PC-9 (cell line): ENCODE measurements at regions not wholly inside any gene's neighbourhood (a gene's known extent, or its start where the extent isn't known, plus 50 kb on each side); places are given as distances from the start of the nearest gene placed in this dataset.

Experiments used
- BruUV-seq: library from RNA; stranded (reverse); fragments of 400-500 nt; replicated peaks from 2 replicates; lab custom pipeline; 2021; lab: Mats Ljungman, UMichigan
- CTCF ChIA-PET: fragments of 300-600 bp; sonication (Branson Sonifier 250); formaldehyde crosslinking; loops from one replicate; lab custom pipeline; 2022; ENCODE audit warnings: antibody characterized with exemption; lab: Charles Lee
- POLR2A ChIA-PET: fragments of 300-600 bp; sonication (Branson Sonifier 250); formaldehyde crosslinking; loops from one replicate; lab custom pipeline; 2022; ENCODE audit warnings: antibody characterized with exemption; ENCODE audit not compliant: unreplicated experiment; lab: Charles Lee
- DNase-seq, 2 experiments: peaks; one replicate each; pipeline versions ENCODE4 v3.0.0 to v3.0.0-alpha.2; 2015 to 2022; ENCODE audit warnings: mixed read lengths in 1 of 2
- H2AFZ ChIP-seq: fragments of 200-600 bp; sonication (generic); 2 replicates; pipeline ENCODE4 v1.8.1; 2017; ENCODE audit warnings: antibody characterized with exemption
- H3F3A ChIP-seq: fragments of 200-600 bp; sonication (generic); 2 replicates; pipeline ENCODE4 v1.8.1; 2017; ENCODE audit warnings: antibody characterized with exemption, mild to moderate bottlenecking, low read depth; ENCODE audit not compliant: insufficient read depth
- H3K27ac ChIP-seq: fragments of 200-600 bp; sonication (generic); 2 replicates; pipeline ENCODE4 v1.6.1; 2016; ENCODE audit warnings: mixed run types
- H3K27me3 ChIP-seq: fragments of 200-600 bp; sonication (generic); 2 replicates; pipeline ENCODE4 v1.6.1; 2016; ENCODE audit warnings: low read depth, mixed run types; ENCODE audit not compliant: insufficient read depth
- H3K36me3 ChIP-seq: fragments of 200-600 bp; sonication (generic); 2 replicates; pipeline ENCODE4 v1.6.1; 2016; ENCODE audit warnings: low read depth, mixed run types
- H3K4me1 ChIP-seq: fragments of 200-600 bp; sonication (generic); replicated peaks from 2 replicates; pipeline ENCODE4 v1.6.1; 2016; ENCODE audit warnings: mixed run types; ENCODE audit not compliant: insufficient read depth
- H3K4me2 ChIP-seq: fragments of 200-600 bp; sonication (generic); 2 replicates; pipeline ENCODE4 v1.6.1; 2017; ENCODE audit warnings: mixed run types
- H3K4me3 ChIP-seq: fragments of 200-600 bp; sonication (generic); 2 replicates; pipeline ENCODE4 v1.6.1; 2016; ENCODE audit warnings: mixed run types
- H3K79me2 ChIP-seq: fragments of 200-600 bp; sonication (generic); 2 replicates; pipeline ENCODE4 v1.6.1; 2017; ENCODE audit warnings: low read depth, mixed run types
- H3K9me2 ChIP-seq: fragments of 200-600 bp; sonication (generic); 2 replicates; pipeline ENCODE4 v1.8.1; 2017; ENCODE audit warnings: mild to moderate bottlenecking; ENCODE audit not compliant: insufficient read depth
- H3K9me3 ChIP-seq: fragments of 200-600 bp; sonication (generic); 2 replicates; pipeline ENCODE4 v1.8.1; 2016; ENCODE audit warnings: low read depth; ENCODE audit not compliant: insufficient read depth
- H4K20me1 ChIP-seq: fragments of 200-600 bp; sonication (generic); 2 replicates; pipeline ENCODE4 v1.8.1; 2017; ENCODE audit not compliant: insufficient read depth
- CTCF ChIP-seq: fragments of 200-600 bp; sonication (generic); conservative IDR thresholded peaks from 2 replicates; pipeline ENCODE4 v1.6.1; 2017; ENCODE audit warnings: mixed run types, antibody characterized with exemption, mild to moderate bottlenecking, moderate library complexity
- EZH2 ChIP-seq: fragments of 200-600 bp; sonication (generic); IDR thresholded peaks from 2 replicates; pipeline ENCODE4 v1.8.0; 2017; ENCODE audit warnings: antibody characterized with exemption, low read depth
- intact Hi-C: fragments of 100-400 bp; cut with micrococcal nuclease; formaldehyde crosslinking; loops from one replicate; pipeline ENCODE4 v1.10.0; 2022; ENCODE audit not compliant: unreplicated experiment

DNA sequence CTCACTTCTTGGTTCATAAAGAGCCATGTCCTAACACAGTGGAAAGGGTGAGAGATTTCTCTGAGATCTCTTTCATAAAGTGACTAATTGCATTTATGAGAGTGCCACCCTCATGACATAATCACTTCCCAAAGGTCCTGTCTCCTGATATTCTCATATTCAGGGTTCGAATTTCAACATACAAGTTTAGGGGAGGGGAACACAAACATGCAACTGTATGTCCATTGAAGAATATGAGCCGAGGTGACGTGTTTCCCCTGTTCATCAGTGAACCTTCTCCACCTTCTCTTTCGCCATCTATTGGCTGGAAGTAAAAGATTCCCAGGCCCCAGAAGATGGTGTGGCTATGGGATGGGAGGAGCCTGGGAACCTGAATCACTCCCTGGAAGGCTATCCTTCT is 354.2 kb upstream of the ATP2B1 start:
- intact Hi-C loops, result no loop called here
- H2AFZ ChIP-seq, result no peak overlapping the region
- no peak for TF ChIP-seq EZH2
- TF ChIP-seq CTCF, result no peak
- no peak overlapping the region for H3K4me3 ChIP-seq
- no peaks in the 10 kb centered on the region for H3F3A ChIP-seq
- no peaks in the 10 kb centered on the region for H3K4me1 ChIP-seq
- H3K36me3 ChIP-seq, result no peaks in the 10 kb centered on the region
- DNase-seq, result no peak
- no peaks in the 10 kb centered on the region for H3K9me3 ChIP-seq
- H3K27ac ChIP-seq, result no peak overlapping the region
- H4K20me1 ChIP-seq, result no peaks in the 10 kb centered on the region
- no peaks in the 10 kb centered on the region for H3K9me2 ChIP-seq
- POLR2A ChIA-PET, result no interaction called here
- CTCF ChIA-PET, result no interaction called here
- H3K79me2 ChIP-seq, result no peaks in the 10 kb centered on the region
- H3K4me2 ChIP-seq, result no peak overlapping the region
- BruUV-seq, result no TSS peak
- H3K27me3 ChIP-seq, result no peaks in the 10 kb centered on the region

DNA sequence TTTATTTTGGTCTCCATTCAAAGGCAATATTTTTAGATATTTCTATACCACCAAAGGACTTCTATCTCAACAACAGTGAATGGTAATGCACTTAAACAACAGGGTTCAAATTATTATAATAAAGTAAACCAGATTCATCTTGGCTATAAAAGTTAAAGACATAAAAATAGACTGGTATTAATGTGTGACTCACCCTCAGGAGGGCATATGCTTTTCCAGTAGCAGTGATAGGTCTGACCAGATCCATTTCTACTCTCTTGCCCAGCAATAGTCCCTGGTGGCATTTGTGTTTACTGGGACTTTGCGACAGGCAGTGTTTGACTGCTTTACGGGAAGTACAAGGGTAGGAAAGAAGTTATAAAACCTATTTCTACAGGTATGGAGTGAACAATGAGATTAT is 353.2 kb upstream of the ATP2B1 start:
- Histone ChIP-seq H2AFZ (no peak overlapping the region), H3K36me3 (no peaks in the 10 kb centered on the region), H3K4me2 (no peak overlapping the region), H3K27me3 (no peaks in the 10 kb centered on the region), H3F3A (no peaks in the 10 kb centered on the region), H3K9me2 (no peaks in the 10 kb centered on the region), H3K9me3 (no peaks in the 10 kb centered on the region), H4K20me1 (no peaks in the 10 kb centered on the region), H3K4me3 (no peak overlapping the region), H3K79me2 (no peaks in the 10 kb centered on the region), H3K27ac (no peak overlapping the region), H3K4me1 (no peaks in the 10 kb centered on the region)
- ChIA-PET CTCF (no interaction called here), POLR2A (no interaction called here)
- BruUV-seq, result no TSS peak
- no peak for DNase-seq
- intact Hi-C loops, result no loop called here
- no peak for TF ChIP-seq EZH2
- TF ChIP-seq CTCF, result no peak

DNA sequence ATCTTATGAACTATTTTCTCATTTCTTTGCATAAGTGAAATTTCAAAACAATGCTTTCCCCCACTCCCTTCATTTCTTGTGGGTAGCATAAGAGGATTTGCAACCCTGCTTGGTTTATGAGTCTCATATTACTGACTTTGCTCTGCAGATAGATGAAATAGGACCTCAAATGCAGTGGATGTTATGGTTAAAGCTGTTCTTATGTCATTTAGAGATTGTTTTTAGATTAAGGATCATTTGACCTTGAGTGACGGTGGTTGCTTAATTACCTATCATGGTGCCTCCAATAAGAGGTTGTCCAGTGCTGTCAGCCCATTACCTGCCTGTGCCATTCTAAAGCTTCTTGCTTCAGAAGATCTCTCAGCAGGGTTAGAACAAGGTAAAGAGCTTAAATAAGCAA is 351.4 kb upstream of the ATP2B1 start:
- Histone ChIP-seq H3K4me2 (no peak overlapping the region), H3F3A (no peaks in the 10 kb centered on the region), H2AFZ (no peak overlapping the region), H3K27me3 (no peaks in the 10 kb centered on the region), H3K4me3 (no peak overlapping the region), H3K9me3 (no peaks in the 10 kb centered on the region), H3K27ac (no peak overlapping the region), H3K79me2 (no peaks in the 10 kb centered on the region), H3K36me3 (no peaks in the 10 kb centered on the region), H3K4me1 (no peaks in the 10 kb centered on the region), H4K20me1 (no peaks in the 10 kb centered on the region), H3K9me2 (no peaks in the 10 kb centered on the region)
- DNase-seq, result no peak
- no TSS peak for BruUV-seq
- POLR2A ChIA-PET, result no interaction called here
- no peak for TF ChIP-seq EZH2
- no peak for TF ChIP-seq CTCF
- CTCF ChIA-PET, result no interaction called here
- intact Hi-C loops, result no loop called here
